Breast epithelium (tissue), 3 donors: ENCODE measurements at regions not wholly inside any gene's neighbourhood (a gene's known extent, or its start where the extent isn't known, plus 50 kb on each side); places are given as distances from the start of the nearest gene placed in this dataset.

Experiments
- CTCF ChIP-seq, 3 donors: fragments of 450-650 bp; IDR thresholded peaks; one replicate each; pipeline ENCODE4 v1.5.1; 2016 to 2017; ENCODE audit warnings: antibody characterized with exemption in 3 of 3, mild to moderate bottlenecking in 3 of 3, moderate library complexity in 3 of 3
- POLR2AphosphoS5 ChIP-seq, 3 donors: sonication (generic); formaldehyde crosslinking; IDR thresholded peaks; one replicate each; pipeline ENCODE4 v1.6.1; 2017; ENCODE audit warnings: antibody characterized with exemption in 3 of 3

GRCh38 chr3:181823716-181824115 is 112.0 kb downstream of the SOX2 start:
- TF ChIP-seq POLR2AphosphoS5 (IDR thresholded peaks at IDR 0.05) (no peak), CTCF (IDR thresholded peaks at IDR 0.05) (no peak)
